GM18511 (cell line): ENCODE measurements at regions not wholly inside any gene's neighbourhood (a gene's known extent, or its start where the extent isn't known, plus 50 kb on each side); places are given as distances from the start of the nearest gene placed in this dataset.

Experiments used
- ATAC-seq: cut with Tn5 transposase; IDR thresholded peaks from one replicate; pipeline ENCODE4 v1.9.1; 2021; ENCODE audit warnings: mild to moderate bottlenecking, moderate library complexity; ENCODE audit not compliant: unreplicated experiment

DNA sequence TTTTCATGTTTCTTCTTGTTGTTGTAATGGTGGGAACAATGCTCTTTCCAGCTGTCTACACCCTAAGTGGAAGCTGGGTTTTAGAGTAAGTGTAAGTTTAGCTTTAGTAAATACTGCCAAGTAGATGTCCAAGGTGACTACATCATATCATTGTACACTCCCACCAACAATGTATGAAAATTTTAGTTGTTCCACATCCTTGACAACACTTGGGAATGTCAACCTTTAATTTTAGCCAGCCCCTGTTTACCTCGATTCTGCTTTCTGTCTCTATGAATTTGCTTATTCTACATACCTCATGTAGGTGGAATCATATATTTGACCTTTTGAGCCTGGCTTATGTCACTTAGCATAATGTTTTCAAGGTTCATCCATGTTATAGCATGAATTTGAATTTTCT is 93.0 kb downstream of the MTPAP start:
- no peak for ATAC-seq

DNA sequence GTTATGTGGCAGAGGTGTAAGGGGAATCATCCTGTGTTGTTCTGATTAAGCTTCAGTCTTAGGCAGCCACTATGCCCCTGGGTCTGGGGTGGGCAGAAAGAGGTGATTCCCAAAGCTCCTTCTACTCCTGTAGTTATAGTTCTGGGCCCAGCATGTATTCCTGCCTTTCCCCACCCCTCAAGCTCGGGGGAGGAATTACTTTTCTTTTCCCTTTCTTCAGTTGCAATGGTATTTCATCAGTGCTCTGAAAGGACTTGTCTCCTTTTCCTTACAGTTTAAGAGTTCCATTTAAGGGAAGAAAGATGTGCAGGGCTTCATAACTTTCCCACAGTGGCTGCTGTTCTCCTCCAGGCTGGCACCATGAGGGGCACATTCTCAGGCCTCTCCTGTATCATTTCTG is 94.2 kb downstream of the MTPAP start:
- no peak for ATAC-seq

DNA sequence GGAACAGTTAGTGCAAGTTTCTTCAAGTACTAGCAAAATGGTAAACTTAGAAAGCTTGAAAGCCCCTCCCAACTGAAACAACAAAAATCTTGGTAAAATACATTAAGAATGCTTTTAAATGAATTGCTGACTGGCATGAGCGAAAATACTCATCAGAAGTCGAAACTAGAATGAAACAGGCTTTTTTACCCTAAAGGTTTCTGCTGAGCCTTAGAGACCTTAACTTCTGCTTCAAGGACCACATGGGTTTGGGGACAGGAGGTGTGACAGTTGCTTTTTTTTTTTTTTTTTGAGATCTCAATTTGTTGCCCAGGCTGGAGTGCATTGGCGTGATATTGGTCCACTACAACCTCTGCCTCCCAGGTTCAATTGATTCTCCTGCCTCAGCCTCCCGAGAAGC is 100.3 kb downstream of the MTPAP start:
- no peak for ATAC-seq

DNA sequence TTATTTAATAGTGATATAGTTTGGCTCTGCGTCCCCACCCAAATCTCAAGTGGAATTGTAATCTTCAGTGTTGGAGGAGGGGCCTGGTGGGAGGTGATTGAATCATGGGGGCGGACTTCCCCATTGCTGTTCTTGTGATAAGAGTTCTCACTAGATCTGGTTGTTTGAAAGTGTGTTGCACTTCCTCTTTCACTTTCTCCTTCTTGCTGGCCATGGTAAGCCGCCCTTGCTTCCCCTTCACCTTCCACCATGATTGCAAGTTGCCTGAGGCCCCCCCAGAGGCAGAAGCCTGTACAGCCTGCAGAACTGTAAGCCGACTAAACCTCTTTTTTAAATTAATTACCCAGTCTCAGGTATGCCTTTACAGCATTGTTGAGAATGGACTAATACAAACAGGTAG is 101.4 kb downstream of the MTPAP start:
- peak; percentile 62 for ATAC-seq

DNA sequence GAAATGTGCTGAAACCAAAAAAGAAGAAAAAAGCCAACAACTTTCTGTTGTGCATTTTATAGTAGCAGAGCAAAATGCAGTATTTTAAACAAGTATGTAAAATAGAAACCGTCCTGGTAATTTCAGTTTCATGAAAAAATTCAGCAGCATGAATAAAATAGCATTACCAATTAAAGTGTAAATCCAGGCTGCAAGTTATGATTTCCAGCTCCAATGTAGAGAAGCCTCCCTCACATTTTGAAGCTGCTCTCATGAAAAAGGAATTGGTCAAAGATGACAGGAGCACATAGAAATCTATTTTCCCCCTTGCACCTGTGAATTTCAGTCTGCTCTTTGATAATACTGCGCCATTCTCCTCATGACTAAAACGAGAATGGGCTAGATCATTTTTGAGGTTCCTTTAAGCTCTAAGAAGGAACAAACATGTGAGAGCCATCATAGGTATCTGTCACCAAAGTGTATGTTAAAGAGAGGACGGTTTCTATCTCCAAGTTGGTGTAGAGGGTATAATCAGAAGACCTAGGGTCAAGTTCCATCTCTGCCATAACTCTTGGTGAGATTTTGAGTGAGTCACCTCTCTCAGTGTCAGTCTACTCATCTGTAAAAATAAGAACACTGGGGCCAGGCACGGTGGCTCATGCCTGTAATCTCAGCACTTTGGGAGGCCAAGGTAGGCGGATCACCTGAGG is 107.5 kb downstream of the MTPAP start:
- no peak for ATAC-seq

DNA sequence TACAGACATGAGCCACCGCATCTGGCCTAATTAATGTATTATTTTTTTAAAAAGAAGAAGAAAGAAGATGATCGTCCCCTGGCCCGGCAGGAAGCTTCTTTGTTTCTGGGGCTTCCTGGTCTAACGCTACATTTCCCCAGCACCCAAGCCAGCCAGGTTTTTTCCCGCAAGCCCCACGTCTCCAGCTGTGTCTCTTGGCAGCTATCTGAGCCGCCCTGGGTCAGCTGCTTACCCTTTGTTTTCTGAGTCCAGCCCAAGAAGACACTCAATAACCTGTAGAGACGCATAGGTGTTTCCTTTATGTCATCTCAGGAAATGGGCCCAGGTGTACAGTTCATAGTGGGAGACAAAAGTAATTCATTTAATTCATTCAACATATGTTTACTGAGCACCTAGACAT is 110.2 kb downstream of the MTPAP start:
- ATAC-seq, result no peak

DNA sequence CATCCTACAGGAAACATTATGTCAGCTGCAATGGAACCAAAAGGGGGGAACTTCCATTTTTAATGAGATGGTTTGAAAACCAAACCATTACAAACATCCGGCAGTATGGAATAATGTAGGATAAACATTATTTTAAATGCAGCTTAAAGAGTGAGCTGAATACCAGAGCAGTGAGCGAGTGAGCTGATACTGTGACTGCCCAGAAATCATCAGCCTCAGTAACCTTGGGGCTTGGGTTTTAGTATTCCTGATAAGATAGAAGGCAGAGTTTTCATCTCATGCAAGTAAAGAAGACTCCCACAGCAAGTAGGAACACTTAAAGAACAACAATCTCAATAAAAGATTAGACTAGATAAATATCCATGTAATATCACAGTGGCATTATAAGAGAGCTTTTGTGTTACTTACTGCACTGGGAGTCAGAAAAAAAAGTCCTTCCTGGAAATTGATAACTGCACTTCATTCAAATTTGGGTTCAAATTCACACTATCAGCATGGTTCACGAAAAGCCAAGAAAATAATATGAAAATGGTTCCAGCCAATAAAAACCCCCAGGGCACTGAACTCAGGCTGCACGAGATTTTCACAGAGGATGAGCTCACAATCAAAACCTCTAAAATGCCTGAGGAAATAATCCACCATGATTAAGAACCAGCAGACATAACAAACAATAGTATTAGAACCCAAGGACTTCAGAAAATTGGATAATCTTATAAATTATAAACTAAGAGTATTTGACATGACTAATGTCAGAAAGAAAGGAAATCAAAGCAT is 115.7 kb downstream of the MTPAP start:
- no peak for ATAC-seq

DNA sequence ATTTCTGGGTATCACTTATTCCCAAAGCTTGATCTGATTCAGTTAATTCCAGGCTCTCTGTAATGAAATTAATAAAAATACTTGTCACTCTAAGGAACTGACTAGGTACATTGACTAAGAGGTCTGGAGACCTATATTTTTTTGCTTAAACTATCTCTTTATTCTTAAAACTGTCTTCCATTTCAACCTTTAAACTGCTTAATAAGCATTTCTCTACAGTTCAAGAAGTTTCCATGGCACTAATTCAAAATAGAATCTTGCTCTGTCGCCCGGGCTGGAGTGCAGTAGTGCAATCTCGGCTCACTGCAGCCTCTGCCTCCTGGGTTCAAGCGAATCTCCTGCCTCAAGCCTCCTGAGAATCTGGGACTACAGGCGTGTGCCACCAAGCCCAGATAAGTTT is 117.4 kb downstream of the MTPAP start:
- no peak for ATAC-seq

DNA sequence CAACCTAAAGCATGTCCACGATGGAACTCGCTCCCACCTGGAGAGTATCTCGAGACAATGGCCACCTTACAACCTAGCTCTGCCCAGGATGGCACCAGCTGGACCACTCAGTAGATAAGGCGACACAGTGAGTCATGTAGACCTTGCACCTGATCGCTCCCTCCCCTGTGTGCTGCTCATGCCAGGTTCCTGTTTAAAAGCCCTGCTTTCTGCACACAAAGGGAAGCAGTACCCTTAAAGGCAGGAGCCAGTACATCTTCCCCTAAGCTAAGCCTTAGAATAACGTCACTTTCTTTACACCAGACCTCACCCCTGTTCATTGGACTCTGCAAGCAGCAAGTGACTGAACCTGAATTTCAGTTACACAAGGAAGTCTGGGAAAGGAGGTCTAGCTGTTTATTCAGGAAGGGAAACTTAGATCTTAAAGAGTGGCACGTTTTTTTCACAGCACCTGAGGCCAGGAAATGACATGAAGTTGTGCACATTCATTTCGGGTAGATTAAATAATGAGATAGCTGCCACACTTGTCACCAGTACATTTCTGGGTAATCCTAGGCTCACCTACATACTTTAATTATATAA is 117.9 kb downstream of the MTPAP start:
- ATAC-seq, result no peak

DNA sequence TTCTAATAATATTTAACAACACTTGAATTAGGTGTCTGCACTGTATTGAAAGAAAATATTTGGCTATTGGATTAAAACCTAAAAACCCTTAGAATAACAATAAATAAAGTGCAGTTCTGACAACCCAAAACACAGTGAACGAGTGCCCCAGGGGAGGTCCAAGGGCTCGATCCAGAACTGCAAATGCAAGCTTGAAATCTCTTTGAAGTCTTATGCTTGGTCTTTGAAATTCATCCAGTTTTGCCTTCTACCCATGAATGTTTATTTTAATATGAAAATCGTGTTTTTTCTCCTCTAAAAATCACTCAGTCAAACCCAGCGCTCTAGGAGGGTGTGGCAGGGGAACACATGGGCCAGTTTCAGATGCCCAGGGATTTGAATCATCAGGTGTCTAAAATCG is 119.5 kb downstream of the MTPAP start:
- no peak for ATAC-seq

DNA sequence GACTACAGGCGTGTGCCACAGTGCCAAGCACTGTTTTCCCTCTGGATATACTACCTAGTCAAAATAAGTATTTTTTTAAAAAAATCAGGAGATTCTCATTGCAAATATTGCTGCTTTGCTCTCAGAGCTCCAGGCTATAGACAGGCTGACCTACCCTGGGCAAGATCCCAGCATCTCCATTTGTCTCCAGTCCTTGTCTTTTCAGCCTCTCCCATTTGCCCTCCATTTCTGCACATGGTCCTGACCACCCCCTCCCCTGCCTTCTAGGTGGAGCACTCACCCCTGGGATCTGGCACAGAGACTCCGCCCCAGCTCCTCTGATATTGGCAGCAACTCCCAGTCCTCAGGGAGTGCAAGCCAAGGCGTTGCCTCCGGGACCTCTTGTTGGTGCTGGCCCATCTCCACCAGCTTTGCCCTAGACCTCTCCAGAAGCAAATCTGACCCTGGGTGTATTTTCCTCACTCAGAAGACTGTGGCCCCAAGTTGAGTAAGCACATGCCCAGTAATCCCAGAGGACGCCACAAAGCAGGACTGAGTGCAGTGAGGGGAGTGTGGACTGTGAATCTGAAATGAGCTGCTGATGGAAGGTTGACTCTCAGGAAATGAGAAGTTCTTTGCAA is 120.6 kb downstream of the MTPAP start:
- no peak for ATAC-seq

DNA sequence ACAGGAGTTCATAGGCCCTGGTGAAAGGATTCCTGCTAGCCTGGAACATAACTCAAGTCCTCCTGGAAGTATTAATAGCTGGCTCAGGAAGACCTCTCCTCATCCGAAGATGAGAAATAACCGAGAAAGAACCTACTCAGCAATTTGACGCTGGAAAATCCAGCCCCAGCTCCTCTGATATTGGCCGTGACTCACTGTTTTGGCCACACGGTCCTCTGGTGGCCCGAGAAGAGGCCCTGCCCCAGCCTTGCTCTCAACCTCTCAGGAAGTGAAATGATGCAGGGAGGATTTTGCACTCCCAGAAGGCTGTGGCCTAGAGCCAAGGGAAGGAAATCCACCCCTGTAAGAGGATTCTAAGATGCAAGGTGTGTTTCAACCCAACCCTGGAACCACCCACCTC is 121.6 kb downstream of the MTPAP start:
- no peak for ATAC-seq

DNA sequence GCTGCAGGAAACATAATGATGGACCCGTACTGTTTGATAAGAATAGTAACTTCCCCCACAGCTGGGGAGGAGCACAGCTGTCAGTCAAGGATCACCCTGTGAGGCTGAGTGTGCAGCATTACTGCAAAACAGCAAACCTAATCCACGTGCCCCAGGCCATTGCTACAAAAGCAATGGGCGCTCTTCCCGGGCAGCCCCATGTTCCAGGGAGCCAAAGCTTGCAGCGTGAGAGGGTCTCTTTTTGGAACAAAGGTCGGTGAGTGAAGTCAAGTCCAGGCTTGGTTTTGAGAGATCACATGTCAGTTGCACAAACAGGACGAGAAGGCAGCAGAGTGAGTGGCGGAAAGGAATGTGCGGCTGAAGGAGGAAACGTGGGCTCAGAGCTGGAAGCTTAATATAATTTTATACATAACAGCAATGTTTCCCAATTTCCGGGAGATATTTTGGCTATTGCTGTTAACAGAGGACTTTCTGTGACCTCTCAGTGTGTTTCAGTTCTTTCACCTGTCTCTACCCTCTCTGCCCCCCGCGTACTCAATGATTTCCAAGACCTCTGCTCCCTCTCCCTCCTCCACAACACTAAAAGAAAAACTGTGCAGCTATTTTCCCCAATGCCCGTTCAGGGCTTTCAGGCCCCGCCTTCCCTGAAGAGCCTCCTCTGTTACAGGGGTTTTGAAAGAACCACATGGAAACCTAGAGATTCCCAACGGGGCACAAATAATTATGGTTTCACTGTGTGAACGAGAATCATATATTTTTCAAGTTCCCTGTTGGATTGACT is 128.9 kb downstream of the MTPAP start:
- ATAC-seq, result peak; percentile 87

DNA sequence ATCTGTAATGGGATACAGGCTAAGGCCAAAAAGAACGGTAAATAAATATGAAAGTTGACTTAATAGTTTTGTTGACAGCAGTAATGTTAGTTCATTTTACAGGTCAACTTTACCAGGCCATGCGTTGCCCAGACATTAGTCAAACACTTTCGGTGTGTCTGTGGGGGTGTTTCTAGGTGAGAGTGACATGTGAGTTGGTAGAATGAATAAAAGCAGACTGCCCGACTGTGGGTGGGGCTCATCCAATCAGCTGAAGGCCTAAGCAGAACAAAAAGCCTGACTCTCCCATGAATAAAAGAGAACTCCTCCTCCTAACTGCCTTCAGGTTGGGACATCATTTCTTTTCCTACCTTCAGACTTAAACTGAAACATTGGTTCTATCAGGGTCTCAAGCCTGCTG is 132.3 kb downstream of the MTPAP start:
- no peak for ATAC-seq

DNA sequence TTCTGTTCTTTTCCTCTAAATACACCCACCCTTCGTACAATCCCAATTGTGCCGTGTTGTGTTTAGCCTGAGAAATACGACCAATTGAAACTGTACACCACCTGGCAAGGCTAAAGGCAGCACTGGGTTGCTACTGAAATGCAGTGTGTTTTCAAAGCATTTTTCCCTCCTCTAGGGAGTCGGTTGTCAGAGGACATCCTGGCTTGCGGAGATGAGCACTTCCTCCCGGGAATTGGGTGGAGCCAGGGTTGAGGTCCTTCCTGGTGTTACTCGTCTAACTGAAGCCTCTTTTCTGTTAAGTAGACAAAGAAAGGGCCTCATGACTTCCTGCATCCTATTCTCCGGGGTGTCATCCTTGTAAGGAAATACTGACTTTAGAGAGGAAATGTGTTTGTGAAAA is 133.5 kb downstream of the MTPAP start:
- ATAC-seq, result no peak

DNA sequence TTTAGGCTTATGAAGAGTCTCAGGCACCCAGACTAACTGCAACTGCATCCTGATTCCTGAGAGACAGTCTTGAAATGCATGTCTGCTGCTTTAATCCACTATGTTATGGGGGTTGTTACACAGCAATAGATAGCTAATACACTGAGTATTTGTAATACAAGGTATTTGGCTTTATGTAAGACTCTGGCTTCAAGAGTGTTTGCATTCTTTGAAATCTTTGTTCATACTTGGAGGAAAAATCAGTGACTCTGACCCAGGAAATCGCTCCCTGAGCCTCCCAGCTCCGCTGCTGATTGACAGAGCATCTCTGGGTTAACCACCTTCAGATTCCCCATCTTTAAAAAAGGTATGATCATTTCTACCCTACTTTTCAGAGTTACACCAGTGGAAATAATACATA is 133.9 kb downstream of the MTPAP start:
- ATAC-seq, result no peak

DNA sequence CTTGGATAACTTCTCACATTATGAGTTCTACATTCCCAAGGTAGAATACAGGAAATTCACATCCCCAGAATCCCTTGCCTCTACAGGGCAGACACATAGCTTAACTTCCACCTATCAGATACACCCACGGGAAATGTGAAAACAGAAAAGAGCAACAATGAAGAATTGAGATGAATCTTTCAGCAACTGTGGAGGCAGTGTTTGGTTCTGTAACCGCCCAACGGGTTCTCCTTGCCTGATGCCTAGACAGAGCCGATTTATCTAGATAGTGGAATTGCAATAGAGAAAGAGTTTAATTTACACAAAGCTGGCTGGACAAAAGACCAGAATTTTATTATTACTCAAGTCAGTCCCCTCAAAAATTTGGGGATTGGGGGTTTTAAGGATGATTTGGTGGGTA is 138.8 kb downstream of the MTPAP start:
- ATAC-seq, result no peak

DNA sequence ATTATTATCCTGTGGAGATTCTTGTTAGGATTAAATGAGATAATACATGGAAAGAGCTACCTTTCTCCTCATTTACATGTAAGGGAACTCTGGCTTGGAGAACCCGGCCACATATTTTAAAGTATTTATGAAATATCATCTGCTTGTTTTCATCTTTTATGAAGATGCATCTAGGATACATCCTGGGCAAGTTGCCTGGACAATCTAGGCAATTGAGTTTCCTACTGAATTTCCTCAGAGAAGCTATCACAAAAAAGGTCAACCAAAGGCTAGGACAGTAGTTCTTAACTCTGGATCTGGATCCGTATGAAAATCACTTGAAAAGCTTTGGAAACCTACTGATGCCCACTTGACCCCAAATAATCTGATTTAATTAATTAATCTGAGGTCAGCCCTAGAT is 140.7 kb downstream of the MTPAP start:
- ATAC-seq, result no peak

DNA sequence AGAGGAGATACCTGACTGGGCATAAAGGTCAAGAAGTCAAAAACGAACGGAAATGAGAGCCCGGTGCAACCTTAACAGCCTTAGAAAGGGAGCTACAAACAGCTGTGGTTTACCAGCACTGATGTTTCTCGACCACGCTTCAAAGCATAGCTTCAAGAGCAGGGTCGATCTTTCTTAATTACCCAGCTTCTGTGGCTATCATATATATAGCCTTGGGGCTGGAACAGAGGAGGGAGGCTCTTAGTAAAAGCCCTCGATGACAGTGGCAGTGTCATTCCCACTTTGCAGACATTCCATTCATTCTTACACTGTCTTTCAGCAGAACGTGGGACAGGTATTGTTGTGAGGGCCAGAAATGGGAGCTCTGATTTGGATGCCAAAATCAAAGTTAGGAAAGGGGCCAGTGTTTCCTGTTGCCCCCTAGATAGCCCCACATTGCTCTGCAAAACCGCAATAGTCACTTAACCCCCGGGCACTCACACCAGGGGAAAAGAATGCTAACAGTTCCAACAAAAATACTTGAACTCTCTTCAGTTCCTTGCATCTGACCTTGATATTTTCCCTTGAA is 141.5 kb downstream of the MTPAP start:
- ATAC-seq, result no peak

DNA sequence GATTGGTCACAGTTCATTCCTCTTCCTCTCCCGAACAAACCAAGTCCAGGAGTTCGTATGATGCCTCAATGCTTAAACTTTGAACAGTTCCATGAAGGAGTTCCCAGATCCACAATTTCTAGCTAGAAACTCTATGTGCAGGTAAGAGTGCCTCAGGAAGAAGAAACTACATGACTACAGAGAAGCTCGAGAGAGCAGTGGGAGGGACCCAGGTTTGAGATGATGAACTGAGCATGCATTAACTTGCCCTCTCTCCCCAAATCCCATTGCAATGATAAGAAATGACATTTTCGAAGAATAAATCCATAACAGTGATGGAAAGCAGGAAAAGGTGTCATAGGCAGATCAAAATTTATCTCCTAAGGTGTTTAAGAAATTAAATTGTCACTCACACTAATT is 140.6 kb upstream of the JCAD start:
- no peak for ATAC-seq
